Heart right ventricle (tissue), 16 donors: ENCODE measurements at regions not wholly inside any gene's neighbourhood (a gene's known extent, or its start where the extent isn't known, plus 50 kb on each side); places are given as distances from the start of the nearest gene placed in this dataset.

ENCODE experiments used
- ATAC-seq, 8 donors: fragments of 200-7000 bp; cut with Tn5 transposase; one replicate each; pipeline ENCODE4 v1.9.1; 2020; ENCODE audit warnings: mild to moderate bottlenecking in 8 of 8, moderate library complexity in 8 of 8, moderate number of reproducible peaks in 1 of 8
- DNase-seq, 2 donors: peaks; one replicate each; pipeline ENCODE4 v3.0.0-alpha.2; 2020
- H3K27ac ChIP-seq, 10 donors: fragments of 200-600 bp; sonication (generic) in 2 of 10; one replicate each; pipeline versions ENCODE4 v1.5.0 to v1.8.0; 2020 to 2022; ENCODE audit warnings: mild to moderate bottlenecking in 3 of 10
- H3K27me3 ChIP-seq, 7 donors: fragments of 200-600 bp; one replicate each; pipeline ENCODE4 v1.8.0; 2021 to 2022; ENCODE audit warnings: mild to moderate bottlenecking in 2 of 7
- H3K36me3 ChIP-seq, 9 donors: fragments of 200-600 bp; sonication (generic) in 1 of 9; one replicate each; pipeline versions ENCODE4 v1.5.0 to v1.8.0; 2020 to 2022; ENCODE audit warnings: mild to moderate bottlenecking in 2 of 9
- H3K4me1 ChIP-seq, 9 donors: fragments of 200-600 bp; sonication (generic) in 1 of 9; one replicate each; pipeline versions ENCODE4 v1.5.0 to v1.8.0; 2020 to 2022; ENCODE audit warnings: mild to moderate bottlenecking in 4 of 9
- H3K4me3 ChIP-seq, 10 donors: fragments of 200-600 bp; sonication (generic) in 2 of 10; one replicate each; pipeline versions ENCODE4 v1.5.0 to v1.8.0; 2020 to 2022; ENCODE audit warnings: mild to moderate bottlenecking in 7 of 10, moderate library complexity in 2 of 10
- H3K9me3 ChIP-seq, 11 donors: fragments of 200-600 bp in 10 of 11; sonication (generic) in 2 of 11; one replicate each; pipeline versions ENCODE4 v1.5.0 to v1.8.0; 2013 to 2022; ENCODE audit warnings: mild to moderate bottlenecking in 2 of 11, control low read depth in 1 of 11, moderate library complexity in 1 of 11
- CTCF ChIP-seq, 9 donors: fragments of 200-600 bp; sonication (generic) in 2 of 9; IDR thresholded peaks; one replicate each; pipeline versions ENCODE4 v1.5.0 to v1.8.0; 2021 to 2022; ENCODE audit warnings: antibody characterized with exemption in 9 of 9, mild to moderate bottlenecking in 5 of 9, moderate library complexity in 1 of 9
- WGBS, 2 donors: extraction: QIAGEN DNeasy Blood & Tissue Kit; methylation state at CpG; one replicate each; pipeline ENCODE4 v1.1.7; 2013; ENCODE audit warnings: inconsistent platforms in 1 of 2; 5-methylcytosine and 5-hydroxymethylcytosine counted together
- intact Hi-C, 10 donors: fragments of 100-400 bp; cut with DNase I; formaldehyde crosslinking; loops; one replicate each; pipeline versions ENCODE4 v1.11.1 to v1.14.2; 2022
- donor health status: Arrhythmogenic right ventricular cardiomyopathy.
- donor health status: ischemic (EF 13 %, LVEDD 7.1; RV severe dilation, severe dysfunction).
- donor health status: healthy with polysubstance abuse.
- donor health status: DM: no; HTN: yes; CAD: no.
- donor health status: DM: no; HTN: no; CAD: no.
- donor health status: ischemic (EF 25% LVEDD 6.9; RV normal size, moderate dysfunction).
- donor health status: ischemic (EF 25% LVEDD 5.7; RV mildly dilated, moderate dysfunction).
- donor health status: healthy.
- donor health status: DM: yes; HTN: yes; CAD: no.
- donor health status: Ischemic cardiomyopathy.
- donor health status: ischemic (EF 35%, LVEDD 5.7; RV mildly dilated, moderate dysfunction).
- donor health status: nonischemic (EF 11% LVEDD 7.7; RV severe dilation, severe dysfunction).
- donor health status: DM: yes; HTN: yes; CAD: no.
- donor health status: PGD.
- donor health status: ischemic (EF 29% LVEDD 5.4; RV normal size, mild dysfunction).
- donor health status: nonischemic (EF 23%, LVEDD 6.1; RV moderate dilation, normal function).

DNA sequence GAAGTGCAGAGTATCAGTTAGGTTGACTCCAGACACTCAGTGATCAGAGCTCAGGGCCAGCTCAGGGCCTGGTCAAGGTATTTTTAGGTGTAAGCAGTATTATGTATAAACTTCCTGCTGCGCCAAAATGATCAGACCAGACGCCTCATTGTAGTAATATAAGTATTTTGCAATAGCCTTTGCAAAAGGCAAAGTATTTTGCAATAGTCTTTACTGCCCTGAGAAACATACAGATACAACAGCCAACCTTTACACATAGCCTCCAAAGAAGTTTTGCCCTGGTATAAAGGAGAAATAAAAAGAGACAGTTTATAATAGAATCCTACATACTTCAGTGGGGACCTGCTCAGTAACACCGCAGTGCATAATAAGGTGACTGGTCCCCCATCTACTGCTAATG, 333.0 kb upstream of the EEF2KMT start:
- DNase-seq (no peak), ATAC-seq (no peak)
- no peaks in the 10 kb centered on the region for H3K9me3 ChIP-seq
- H3K36me3 ChIP-seq: no peaks in the 10 kb centered on the region
- WGBS, 2 donors: 82 to 92% methylated on average over 3 of the region's 3 CpGs
- TF ChIP-seq CTCF (IDR thresholded peaks at IDR 0.05): no peak
- intact Hi-C loops: no loop called here
- peaks cover 0 to 22% (median 0%) of the 10 kb centered on the region in 7 donors for H3K27me3 ChIP-seq
- H3K27ac ChIP-seq: no peak overlapping the region
- no peak overlapping the region for H3K4me3 ChIP-seq
- no peaks in the 10 kb centered on the region for H3K4me1 ChIP-seq

GRCh38 chr16:5428932-5429331, 331.3 kb upstream of the EEF2KMT start:
- no peaks in the 10 kb centered on the region for H3K36me3 ChIP-seq
- no peaks in the 10 kb centered on the region for H3K9me3 ChIP-seq
- H3K27ac ChIP-seq: no peak overlapping the region
- ATAC-seq: no peak
- H3K4me3 ChIP-seq: no peak overlapping the region
- intact Hi-C loops: loop anchor here in 1 of 10 donors (1.0 kb wide), 1 partner anchor 36 kb away; no protein-coding TSS in a partner anchor
- H3K27me3 ChIP-seq: peaks cover 0 to 20% (median 0%) of the 10 kb centered on the region in 7 donors
- DNase-seq: no peak
- TF ChIP-seq CTCF (IDR thresholded peaks at IDR 0.05): no peak
- 25 to 29% methylated on average over 7 of the region's 7 CpGs for WGBS, 2 donors
- H3K4me1 ChIP-seq: no peaks in the 10 kb centered on the region

- H3K27me3 ChIP-seq: peaks cover 0 to 20% (median 0%) of the 10 kb centered on the region in 7 donors
- no peaks in the 10 kb centered on the region for H3K36me3 ChIP-seq
- no peak for TF ChIP-seq CTCF (IDR thresholded peaks at IDR 0.05)
- H3K27ac ChIP-seq: no peak overlapping the region
- H3K4me1 ChIP-seq: no peaks in the 10 kb centered on the region
- ATAC-seq (no peak), DNase-seq (no peak)
- WGBS, 2 donors: 72 to 76% methylated on average over 7 of the region's 7 CpGs
- intact Hi-C loops: no loop called here
- H3K9me3 ChIP-seq: no peaks in the 10 kb centered on the region
- H3K4me3 ChIP-seq: no peak overlapping the region
Measured at GRCh38 chr16:5427571-5427970, 330.0 kb upstream of the EEF2KMT start.

- Histone ChIP-seq H3K4me3 (no peak overlapping the region), H3K9me3 (no peaks in the 10 kb centered on the region), H3K27ac (no peak overlapping the region), H3K36me3 (no peaks in the 10 kb centered on the region), H3K27me3 (peaks cover 0 to 7% (median 0%) of the 10 kb centered on the region in 7 donors), H3K4me1 (no peaks in the 10 kb centered on the region)
- ATAC-seq (no peak), DNase-seq (no peak)
- WGBS, 2 donors: 83 to 89% methylated on average over 4 of the region's 4 CpGs
- intact Hi-C loops: no loop called here
- no peak for TF ChIP-seq CTCF (IDR thresholded peaks at IDR 0.05)
Measured at GRCh38 chr16:5422643-5423496, 325.3 kb upstream of the EEF2KMT start.
